MG63 (cell line): ENCODE measurements at regions not wholly inside any gene's neighbourhood (a gene's known extent, or its start where the extent isn't known, plus 50 kb on each side); places are given as distances from the start of the nearest gene placed in this dataset.
A peak's percentile ranks its signal among the peaks of the same experiment; 100 is the strongest.

Experiments
- DNase-seq: peaks from one replicate; pipeline ENCODE4 v3.0.0-alpha.2; 2020
- H3K27me3 ChIP-seq: fragments of 250-450 bp; sonication (Bioruptor Pico); 2 replicates; pipeline ENCODE4 v1.5.1; 2020; ENCODE audit warnings: mild to moderate bottlenecking, moderate library complexity
- H3K36me3 ChIP-seq: fragments of 250-450 bp; sonication (Bioruptor Pico); 2 replicates; pipeline ENCODE4 v1.5.1; 2020; ENCODE audit warnings: mild to moderate bottlenecking, moderate library complexity
- H3K4me3 ChIP-seq: fragments of 250-450 bp; sonication (Bioruptor Pico); 2 replicates; pipeline ENCODE4 v1.5.1; 2020; ENCODE audit warnings: mild to moderate bottlenecking, moderate library complexity
- H3K9me3 ChIP-seq: fragments of 250-450 bp; sonication (Bioruptor Pico); 2 replicates; pipeline ENCODE4 v1.5.1; 2020; ENCODE audit warnings: mild to moderate bottlenecking, moderate library complexity

GRCh38 chr18:55838319-55838718 lies 250.3 kb upstream of the TCF4 start:
- no peak for DNase-seq
- Histone ChIP-seq H3K27me3 (no peaks in the 10 kb centered on the region), H3K9me3 (peaks cover 11% of the 10 kb centered on the region)

GRCh38 chr18:55833543-55833942 lies 245.6 kb upstream of the TCF4 start:
- DNase-seq, result peak; percentile 81
- peaks cover 5% of the 10 kb centered on the region for H3K9me3 ChIP-seq
- no peaks in the 10 kb centered on the region for H3K27me3 ChIP-seq
- no peak overlapping the region for H3K4me3 ChIP-seq
- no peaks in the 10 kb centered on the region for H3K36me3 ChIP-seq

More at GRCh38 chr18:55838319-55838718, 250.3 kb upstream of the TCF4 start:
- Histone ChIP-seq H3K4me3 (no peak overlapping the region), H3K36me3 (no peaks in the 10 kb centered on the region)

GRCh38 chr18:55830544-55830943 lies 242.6 kb upstream of the TCF4 start:
- Histone ChIP-seq H3K9me3 (peaks cover 3% of the 10 kb centered on the region), H3K27me3 (no peaks in the 10 kb centered on the region), H3K36me3 (no peaks in the 10 kb centered on the region), H3K4me3 (no peak overlapping the region)
- DNase-seq, result peak; percentile 21

- no peaks in the 10 kb centered on the region for H3K27me3 ChIP-seq
- H3K9me3 ChIP-seq, result no peaks in the 10 kb centered on the region
- H3K4me3 ChIP-seq, result no peak overlapping the region
- no peaks in the 10 kb centered on the region for H3K36me3 ChIP-seq
- peak; percentile 22 for DNase-seq
Measured at GRCh38 chr18:55821219-55821618, 233.2 kb upstream of the TCF4 start.

- H3K27me3 ChIP-seq, result no peaks in the 10 kb centered on the region
- no peak for DNase-seq
- no peaks in the 10 kb centered on the region for H3K9me3 ChIP-seq
- no peak overlapping the region for H3K4me3 ChIP-seq
- no peaks in the 10 kb centered on the region for H3K36me3 ChIP-seq
Measured at GRCh38 chr18:55819448-55819847, 231.5 kb upstream of the TCF4 start.

- H3K36me3 ChIP-seq, result no peaks in the 10 kb centered on the region
- no peaks in the 10 kb centered on the region for H3K27me3 ChIP-seq
- H3K9me3 ChIP-seq, result no peaks in the 10 kb centered on the region
- no peak overlapping the region for H3K4me3 ChIP-seq
- DNase-seq, result no peak
Measured at GRCh38 chr18:55818284-55818683, 230.3 kb upstream of the TCF4 start.

GRCh38 chr18:55811925-55812324 lies 223.9 kb upstream of the TCF4 start:
- Histone ChIP-seq H3K9me3 (no peaks in the 10 kb centered on the region), H3K27me3 (no peaks in the 10 kb centered on the region), H3K36me3 (no peaks in the 10 kb centered on the region), H3K4me3 (no peak overlapping the region)
- no peak for DNase-seq

- Histone ChIP-seq H3K4me3 (no peak overlapping the region), H3K9me3 (no peaks in the 10 kb centered on the region), H3K27me3 (no peaks in the 10 kb centered on the region), H3K36me3 (no peaks in the 10 kb centered on the region)
- DNase-seq, result no peak
Measured at GRCh38 chr18:55805666-55806065, 217.7 kb upstream of the TCF4 start.

GRCh38 chr18:55795101-55795669 lies 207.2 kb upstream of the TCF4 start:
- H3K4me3 ChIP-seq, result no peak overlapping the region
- no peaks in the 10 kb centered on the region for H3K9me3 ChIP-seq
- no peaks in the 10 kb centered on the region for H3K27me3 ChIP-seq
- no peaks in the 10 kb centered on the region for H3K36me3 ChIP-seq
- DNase-seq, result no peak

- no peaks in the 10 kb centered on the region for H3K27me3 ChIP-seq
- no peak overlapping the region for H3K4me3 ChIP-seq
- no peaks in the 10 kb centered on the region; the same call in 1 of the 2 replicates for H3K9me3 ChIP-seq
- no peak for DNase-seq
- H3K36me3 ChIP-seq, result no peaks in the 10 kb centered on the region
Measured at GRCh38 chr18:55794288-55795052, 206.5 kb upstream of the TCF4 start.

- no peak overlapping the region for H3K4me3 ChIP-seq
- no peaks in the 10 kb centered on the region for H3K27me3 ChIP-seq
- peak; percentile 15 for DNase-seq
- no peaks in the 10 kb centered on the region; the same call in 1 of the 2 replicates for H3K9me3 ChIP-seq
- no peaks in the 10 kb centered on the region for H3K36me3 ChIP-seq
Measured at GRCh38 chr18:55790296-55790695, 202.3 kb upstream of the TCF4 start.

- H3K27me3 ChIP-seq, result no peaks in the 10 kb centered on the region
- H3K36me3 ChIP-seq, result no peaks in the 10 kb centered on the region
- H3K4me3 ChIP-seq, result no peak overlapping the region
- H3K9me3 ChIP-seq, result no peaks in the 10 kb centered on the region; the same call in 1 of the 2 replicates
- no peak for DNase-seq
Measured at GRCh38 chr18:55787536-55788073, 199.6 kb upstream of the TCF4 start.

GRCh38 chr18:55786651-55787272 lies 198.8 kb upstream of the TCF4 start:
- peak; percentile 10 for DNase-seq
- Histone ChIP-seq H3K36me3 (no peaks in the 10 kb centered on the region), H3K27me3 (no peaks in the 10 kb centered on the region), H3K9me3 (no peaks in the 10 kb centered on the region; the same call in 1 of the 2 replicates), H3K4me3 (no peak overlapping the region)

GRCh38 chr18:55783921-55784320 lies 195.9 kb upstream of the TCF4 start:
- Histone ChIP-seq H3K36me3 (no peaks in the 10 kb centered on the region), H3K4me3 (no peak overlapping the region), H3K27me3 (no peaks in the 10 kb centered on the region), H3K9me3 (no peaks in the 10 kb centered on the region)
- DNase-seq, result no peak

GRCh38 chr18:55781481-55781957 lies 193.5 kb upstream of the TCF4 start:
- H3K36me3 ChIP-seq, result no peaks in the 10 kb centered on the region
- H3K27me3 ChIP-seq, result no peaks in the 10 kb centered on the region
- H3K9me3 ChIP-seq, result no peaks in the 10 kb centered on the region
- DNase-seq, result peak; percentile 24
- H3K4me3 ChIP-seq, result no peak overlapping the region

- DNase-seq, result no peak
- H3K27me3 ChIP-seq, result no peaks in the 10 kb centered on the region
- H3K36me3 ChIP-seq, result no peaks in the 10 kb centered on the region
- peak overlapping the region; percentile 46 for H3K4me3 ChIP-seq
- H3K9me3 ChIP-seq, result no peaks in the 10 kb centered on the region
Measured at GRCh38 chr18:55780586-55781071, 192.6 kb upstream of the TCF4 start.
